Activated CD4-positive, alpha-beta T cell treated with anti-CD3 and anti-CD28 coated beads, Interleukin-2, amount 50 U/mL, for 48 hours (primary cell): ENCODE measurements at regions not wholly inside any gene's neighbourhood (a gene's known extent, or its start where the extent isn't known, plus 50 kb on each side); places are given as distances from the start of the nearest gene placed in this dataset.

ENCODE experiments used
- DNase-seq, 2 experiments: peaks; one replicate each; pipeline ENCODE4 v3.0.0-alpha.2; 2020

GRCh38 chr5:40274568-40274967, 405.1 kb upstream of the PTGER4 start:
- DNase-seq: no peak

- no peak for DNase-seq
Measured at GRCh38 chr5:40273936-40274335, 405.8 kb upstream of the PTGER4 start.

GRCh38 chr5:40271476-40271875, 408.2 kb upstream of the PTGER4 start:
- no peak for DNase-seq

GRCh38 chr5:40270274-40270845, 409.4 kb upstream of the PTGER4 start:
- no peak for DNase-seq

GRCh38 chr5:40268088-40268487, 411.6 kb upstream of the PTGER4 start:
- DNase-seq: no peak

GRCh38 chr5:40266952-40267351, 412.8 kb upstream of the PTGER4 start:
- DNase-seq: no peak

- no peak for DNase-seq
Measured at GRCh38 chr5:40261984-40262383, 417.7 kb upstream of the PTGER4 start.

- DNase-seq: no peak
Measured at GRCh38 chr5:40260361-40260760, 419.4 kb upstream of the PTGER4 start.

- no peak for DNase-seq
Measured at GRCh38 chr5:40258222-40258621, 421.5 kb upstream of the PTGER4 start.

GRCh38 chr5:40240671-40241070, 439.0 kb upstream of the PTGER4 start:
- no peak for DNase-seq

GRCh38 chr5:40240111-40240510, 439.6 kb upstream of the PTGER4 start:
- peak; percentile 42 to 62 for DNase-seq

GRCh38 chr5:40238066-40238745, 441.5 kb upstream of the PTGER4 start:
- no peak for DNase-seq

- no peak for DNase-seq
Measured at GRCh38 chr5:40235471-40236400, 444.0 kb upstream of the PTGER4 start.

GRCh38 chr5:40233268-40233667, 446.4 kb upstream of the PTGER4 start:
- DNase-seq: no peak

GRCh38 chr5:40227931-40228330, 451.8 kb upstream of the PTGER4 start:
- DNase-seq: no peak

- no peak for DNase-seq
Measured at GRCh38 chr5:40227366-40227765, 452.3 kb upstream of the PTGER4 start.

GRCh38 chr5:40226906-40227305, 452.8 kb upstream of the PTGER4 start:
- DNase-seq: no peak

- peak; percentile 29 to 45 for DNase-seq
Measured at GRCh38 chr5:40225147-40225546, 454.6 kb upstream of the PTGER4 start.

- no peak for DNase-seq
Measured at GRCh38 chr5:40224421-40224820, 455.3 kb upstream of the PTGER4 start.

GRCh38 chr5:40223884-40224402, 455.8 kb upstream of the PTGER4 start:
- DNase-seq: peak in 1 of 2 experiments; percentile 37

- no peak for DNase-seq
Measured at GRCh38 chr5:40221796-40222195, 457.9 kb upstream of the PTGER4 start.

- no peak for DNase-seq
Measured at GRCh38 chr5:40221255-40221654, 458.5 kb upstream of the PTGER4 start.

GRCh38 chr5:40220260-40220659, 459.5 kb upstream of the PTGER4 start:
- no peak for DNase-seq

GRCh38 chr5:40217553-40217952, 462.2 kb upstream of the PTGER4 start:
- DNase-seq: no peak
